Activated T-helper 9 cell treated with anti-CD3 and anti-CD28 coated beads, Interleukin-2, amount 50 U/mL, for 16 hours (primary cell): ENCODE measurements at regions not wholly inside any gene's neighbourhood (a gene's known extent, or its start where the extent isn't known, plus 50 kb on each side); places are given as distances from the start of the nearest gene placed in this dataset.

ENCODE experiments used
- DNase-seq: peaks from one replicate; pipeline ENCODE4 v3.0.0-alpha.2; 2020; ENCODE audit warnings: low read depth

DNA sequence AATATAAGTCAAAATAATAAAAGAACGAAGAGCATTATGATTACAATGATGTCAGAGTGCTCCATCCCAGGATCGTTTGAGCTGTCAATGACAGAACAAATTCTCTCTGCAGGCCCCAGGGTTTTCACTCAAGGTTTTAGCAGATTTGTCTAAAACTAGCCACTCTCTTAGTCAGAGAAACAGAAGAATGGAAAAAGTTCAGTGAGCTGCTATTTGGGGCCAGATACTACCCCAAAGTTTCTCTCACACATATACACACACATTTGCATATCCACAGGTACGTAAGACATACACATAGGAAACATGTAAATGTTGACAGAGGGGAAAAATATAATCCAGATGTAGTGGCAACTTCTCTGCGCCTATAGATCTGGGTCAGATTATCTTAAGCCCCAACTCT, 76.3 kb upstream of the SEMA6A start:
- DNase-seq: no peak

DNA sequence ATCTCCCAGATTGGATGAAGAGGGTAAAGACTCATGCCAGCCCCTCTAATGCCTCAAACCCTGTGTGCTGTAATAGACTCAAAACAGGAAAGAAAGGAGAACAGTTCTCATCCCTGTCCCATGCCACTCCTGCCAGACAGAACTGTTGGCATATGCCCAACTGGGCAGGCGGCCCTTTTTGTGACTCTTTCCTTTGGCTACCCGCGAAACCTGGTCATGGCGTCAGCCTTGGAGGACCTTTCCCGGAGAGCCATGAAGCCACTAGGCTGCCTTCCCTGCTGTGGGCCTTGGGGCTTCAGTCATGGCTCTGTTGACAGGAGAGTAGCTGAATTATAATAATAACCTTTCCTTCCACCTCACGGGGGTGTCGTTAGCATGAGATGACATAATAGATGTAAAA, 75.9 kb upstream of the SEMA6A start:
- DNase-seq: no peak

DNA sequence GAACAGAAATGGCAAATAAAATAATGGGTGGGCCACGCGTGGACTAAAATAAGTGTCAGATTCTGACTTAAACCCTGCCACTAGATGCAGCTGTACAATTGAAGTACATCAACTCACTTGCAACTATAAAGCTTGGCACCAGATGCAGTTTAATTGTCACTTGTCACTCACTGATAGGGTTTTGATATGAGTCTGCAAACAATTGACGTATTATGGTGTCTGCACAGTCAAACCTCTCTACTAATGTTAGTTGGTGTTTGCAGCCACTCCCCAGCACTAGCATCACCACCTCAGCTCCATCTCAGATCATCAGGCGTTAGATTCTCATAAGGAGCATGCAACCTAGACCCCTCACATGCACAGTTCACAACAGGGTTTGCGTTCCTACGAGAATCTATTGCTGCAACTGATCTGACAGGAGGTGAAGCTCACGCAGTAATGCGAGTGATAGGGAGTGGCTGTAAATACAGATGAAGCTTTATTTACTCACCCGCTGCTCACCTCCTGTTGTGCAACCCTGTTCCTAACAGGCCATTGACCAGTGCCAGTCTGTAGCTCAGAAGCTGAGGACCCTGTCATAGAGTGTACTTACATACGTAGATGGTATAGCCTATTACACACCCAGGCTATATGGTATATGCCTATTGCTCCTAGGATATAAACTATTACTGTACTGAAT, 72.1 kb upstream of the SEMA6A start:
- DNase-seq: no peak

DNA sequence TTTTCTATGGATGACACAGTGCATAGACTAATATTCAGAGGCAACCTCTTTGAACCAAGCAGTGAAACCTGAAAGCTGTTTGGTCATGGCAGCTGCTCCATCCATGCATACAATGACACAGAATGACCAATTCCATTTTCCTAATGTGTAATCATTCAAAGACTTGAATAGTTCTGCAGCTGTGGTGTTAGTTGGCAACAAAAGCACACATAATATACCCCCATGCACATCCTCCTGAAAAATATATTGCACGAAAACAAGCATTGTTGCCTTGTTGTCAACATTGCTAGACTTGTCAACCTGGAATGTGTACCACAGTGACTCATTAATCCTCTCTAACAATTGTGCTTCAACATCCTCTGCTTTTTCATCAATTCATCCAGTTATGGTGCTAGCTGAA, 71.0 kb upstream of the SEMA6A start:
- no peak for DNase-seq

DNA sequence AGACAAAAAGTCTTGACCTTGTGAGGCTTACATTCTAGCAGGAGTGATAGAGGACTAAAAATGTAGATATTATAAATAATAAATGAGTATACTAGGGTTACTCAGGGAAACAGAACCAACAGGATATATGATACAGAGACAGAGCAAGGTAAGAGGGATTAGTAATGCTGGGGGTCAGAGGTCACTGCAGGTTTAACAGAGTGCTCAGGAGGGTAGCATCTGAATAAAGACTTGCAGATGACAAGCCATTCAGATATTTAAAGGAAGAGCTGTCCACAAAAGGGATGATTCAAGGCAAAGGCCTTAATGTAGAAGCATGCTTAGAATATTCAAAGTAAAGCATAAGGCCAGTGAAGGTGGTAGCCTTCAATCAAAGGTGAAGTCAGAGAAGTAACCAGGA, 65.6 kb upstream of the SEMA6A start:
- DNase-seq: no peak

DNA sequence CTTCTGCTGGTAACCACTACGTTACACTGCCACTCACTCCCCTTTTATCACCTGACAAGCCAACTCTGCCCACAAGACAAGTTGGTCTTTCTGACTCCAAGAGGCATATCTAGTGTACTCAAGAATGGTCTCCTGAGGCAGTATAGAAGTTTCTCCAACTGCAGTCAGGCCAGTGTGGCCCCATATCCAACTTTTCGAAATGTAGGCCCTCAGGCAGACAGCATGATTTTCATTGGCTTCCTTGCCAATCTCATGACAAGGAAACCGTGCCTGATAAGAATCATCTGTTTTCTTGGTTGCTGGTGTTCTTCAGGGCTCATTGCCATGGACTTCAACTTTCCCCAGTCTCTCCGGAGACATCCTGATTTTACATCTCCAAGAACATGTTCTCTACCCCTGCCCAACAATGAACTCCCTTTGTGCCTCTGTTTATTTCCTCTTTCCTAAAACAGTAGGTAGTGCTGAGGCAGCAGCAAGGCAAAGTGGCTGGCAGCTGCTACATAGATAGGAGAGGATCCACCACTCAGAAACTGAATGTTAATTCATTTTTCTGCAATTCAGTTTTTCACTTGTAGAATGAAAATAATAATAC, 62.6 kb upstream of the SEMA6A start:
- no peak for DNase-seq

DNA sequence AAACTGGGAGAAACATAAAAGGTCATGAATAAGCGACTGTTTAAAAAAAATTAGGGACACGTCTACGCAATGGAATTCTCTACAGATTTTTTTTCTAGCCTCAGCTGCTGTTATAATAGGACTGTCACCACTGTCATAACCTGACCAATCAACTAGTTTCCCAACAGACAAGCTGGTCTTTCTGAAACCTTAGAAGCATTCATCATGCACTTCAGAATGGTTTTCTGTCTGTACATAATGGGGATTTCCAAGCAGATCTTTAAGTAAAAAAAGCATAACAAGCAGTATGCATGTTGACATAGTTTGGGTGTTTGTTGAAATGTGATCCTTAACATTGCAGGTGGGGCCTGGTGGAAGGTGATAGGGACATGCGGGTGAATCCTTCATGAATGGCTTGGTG, 58.3 kb upstream of the SEMA6A start:
- DNase-seq: no peak

DNA sequence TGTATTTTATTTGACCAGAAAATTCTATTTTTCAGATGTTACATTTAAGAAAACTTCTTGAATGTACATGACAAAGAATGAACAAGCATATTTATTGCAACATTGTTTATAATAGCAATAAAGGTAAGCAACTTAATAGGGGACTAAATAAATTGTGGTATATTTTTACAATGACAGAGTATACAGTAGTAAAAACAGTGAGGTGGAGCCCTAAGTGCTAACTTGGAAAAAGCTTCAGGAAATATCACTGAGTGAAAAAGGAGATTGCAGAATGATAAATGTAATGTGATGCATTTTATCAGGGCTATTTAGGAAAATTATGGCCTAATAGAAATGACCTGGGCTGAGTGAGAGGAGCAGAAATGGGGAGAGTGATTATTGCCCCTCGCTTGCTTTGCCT, 56.5 kb upstream of the SEMA6A start:
- DNase-seq: no peak

DNA sequence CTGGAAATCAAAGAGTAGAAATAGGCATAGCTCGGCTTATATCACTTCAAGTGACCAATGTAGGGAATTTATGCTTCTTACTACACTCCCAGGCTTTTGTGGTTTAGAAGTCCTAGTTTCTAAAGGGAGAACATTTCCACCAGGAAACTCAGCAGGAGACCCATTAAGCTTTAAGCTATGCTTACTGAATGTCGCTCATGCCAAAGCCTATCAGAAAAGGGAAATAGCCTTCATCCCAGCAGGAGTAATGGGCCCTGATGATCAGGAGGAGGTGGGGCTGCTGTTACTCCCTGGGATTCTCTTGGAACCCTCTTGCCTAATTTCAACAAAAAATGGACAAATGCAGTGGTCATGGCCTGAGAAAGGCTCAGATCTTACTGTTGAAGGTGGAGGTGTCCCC, 54.5 kb upstream of the SEMA6A start:
- no peak for DNase-seq

DNA sequence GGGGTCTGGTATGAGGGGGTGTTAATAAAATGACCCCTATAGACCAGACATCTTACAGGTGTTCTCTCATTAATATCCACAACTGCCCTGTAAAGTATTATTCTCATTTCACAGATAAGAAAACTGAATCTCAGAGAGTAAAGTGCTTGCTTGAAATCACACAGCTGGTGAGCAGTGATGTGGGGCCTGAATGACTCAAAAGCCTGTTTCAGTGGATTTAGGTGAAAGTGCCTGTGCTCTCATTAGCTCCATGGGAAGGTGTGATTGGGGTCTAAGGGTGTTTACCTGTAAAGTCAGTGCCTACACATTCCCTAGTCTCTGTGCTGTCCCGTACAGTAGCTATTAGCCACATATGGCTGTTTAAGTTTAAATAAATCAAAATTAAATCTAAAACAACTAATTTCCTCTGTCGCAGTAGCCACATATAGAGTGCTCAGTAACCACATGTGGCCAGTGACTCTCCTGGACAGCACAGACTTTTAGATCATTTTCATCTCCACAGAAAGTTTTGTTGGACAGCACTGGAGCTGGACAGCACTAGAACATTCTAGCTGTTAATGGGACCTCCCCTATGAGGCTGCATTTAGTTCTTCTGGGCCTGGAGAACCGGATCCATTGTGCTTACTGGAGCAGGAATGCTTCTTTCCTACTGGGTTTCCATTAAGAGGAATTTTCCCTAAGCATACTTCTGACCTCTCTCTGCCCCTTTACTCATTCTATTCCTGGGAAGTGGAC, 52.5 kb upstream of the SEMA6A start:
- no peak for DNase-seq

DNA sequence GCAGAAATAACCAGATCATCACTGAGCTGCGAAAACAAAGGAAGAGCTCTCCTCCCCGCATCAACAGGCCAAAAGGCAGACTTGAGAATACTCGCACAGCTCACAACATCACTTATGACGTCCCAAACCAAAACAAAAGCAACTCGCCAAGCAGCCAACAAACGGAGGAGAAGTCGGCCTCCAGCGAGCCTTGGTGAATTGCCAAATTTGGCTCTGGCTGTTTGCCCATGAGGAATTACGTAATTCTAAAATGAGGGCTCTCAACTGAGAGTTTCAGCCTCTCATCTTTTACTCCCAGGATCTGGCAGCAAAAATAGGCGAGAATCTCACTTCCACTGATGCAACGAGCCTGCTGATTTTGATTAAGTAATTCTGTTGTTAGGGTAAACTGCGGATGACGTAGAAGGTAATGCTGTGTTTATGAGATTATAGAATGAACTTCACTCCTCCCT, 51.7 kb upstream of the SEMA6A start:
- no peak for DNase-seq
